ENCODE measurements at regions not wholly inside any gene's neighbourhood (a gene's known extent, or its start where the extent isn't known, plus 50 kb on each side); places are given as distances from the start of the nearest gene placed in this dataset.

DNA sequence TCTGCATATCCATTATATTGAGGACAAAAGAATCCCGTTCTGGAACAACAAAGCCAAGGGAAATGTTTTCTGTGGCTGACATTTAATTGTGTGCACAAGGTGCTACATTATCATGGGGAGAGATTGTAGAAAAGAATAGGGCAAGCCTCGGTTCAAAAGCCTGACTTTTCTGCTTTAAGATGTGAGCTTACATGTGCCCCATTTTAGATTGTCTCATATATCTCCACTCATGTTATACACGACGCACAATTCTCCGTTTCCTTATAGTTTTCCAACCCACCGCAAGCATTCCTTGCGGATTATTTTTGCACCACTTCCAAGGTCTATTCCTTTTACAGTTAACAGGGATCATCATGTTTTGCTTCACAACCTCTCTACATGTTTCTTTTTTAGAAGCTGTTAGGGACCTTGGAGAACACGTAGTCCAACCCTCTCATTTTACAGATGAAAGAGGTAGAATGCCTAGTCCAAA, 99.6 kb upstream of the MAML3 start:
- BruUV-seq (replicated peaks): no TSS peak
- H3K4me1 ChIP-seq (ENCODE audit: control insufficient read depth, insufficient read depth, low read length): no peaks in the 10 kb centered on the region
- no peaks in the 10 kb centered on the region for H3K9me3 ChIP-seq (replicated peaks; ENCODE audit: control insufficient read depth, insufficient read depth, low read length)
- peaks cover 12 to 19% of the 10 kb centered on the region in 2 experiments for H3K27me3 ChIP-seq (replicated peaks in 1 of 2; ENCODE audit: control insufficient read depth in 2 of 2, insufficient read depth in 2 of 2, low read length in 1 of 2)
- H2AFZ ChIP-seq (ENCODE audit: control insufficient read depth, low read depth, low read length): no peak overlapping the region
- in situ Hi-C loops (cut with MboI): no loop called here
- H3K4me2 ChIP-seq (ENCODE audit: control insufficient read depth, insufficient read depth): no peak overlapping the region
- H3K27ac ChIP-seq (ENCODE audit: control insufficient read depth, insufficient read depth): no peak overlapping the region
- no peak for ATAC-seq
- no peak overlapping the region for H3K4me3 ChIP-seq
- ChIA-PET POLR2A (interaction anchor here (0.7 kb wide), 1 partner anchor 9 kb away, joined by 5 read pairs; no protein-coding TSS in a partner anchor), RAD21 (ENCODE audit: unreplicated experiment) (interaction anchor here (0.5 to 3.4 kb wide), 8 partner anchors 12 to 650 kb away, joined by 3 to 14 read pairs (median 4); no protein-coding TSS in a partner anchor), CTCF (interaction anchor here (0.7 to 2.9 kb wide), 20 partner anchors 8 to 650 kb away, joined by 3 to 16 read pairs (median 4); no protein-coding TSS in a partner anchor), SMC1A (ENCODE audit: uncharacterized antibody, unreplicated experiment) (interaction anchor here (1.0 to 1.5 kb wide), 4 partner anchors 10 to 239 kb away, joined by 3 to 7 read pairs (median 4); no protein-coding TSS in a partner anchor)
- no peak overlapping the region for H3K9ac ChIP-seq (ENCODE audit: control insufficient read depth, insufficient read depth, low read length)
- TF ChIP-seq, protein P1, sequence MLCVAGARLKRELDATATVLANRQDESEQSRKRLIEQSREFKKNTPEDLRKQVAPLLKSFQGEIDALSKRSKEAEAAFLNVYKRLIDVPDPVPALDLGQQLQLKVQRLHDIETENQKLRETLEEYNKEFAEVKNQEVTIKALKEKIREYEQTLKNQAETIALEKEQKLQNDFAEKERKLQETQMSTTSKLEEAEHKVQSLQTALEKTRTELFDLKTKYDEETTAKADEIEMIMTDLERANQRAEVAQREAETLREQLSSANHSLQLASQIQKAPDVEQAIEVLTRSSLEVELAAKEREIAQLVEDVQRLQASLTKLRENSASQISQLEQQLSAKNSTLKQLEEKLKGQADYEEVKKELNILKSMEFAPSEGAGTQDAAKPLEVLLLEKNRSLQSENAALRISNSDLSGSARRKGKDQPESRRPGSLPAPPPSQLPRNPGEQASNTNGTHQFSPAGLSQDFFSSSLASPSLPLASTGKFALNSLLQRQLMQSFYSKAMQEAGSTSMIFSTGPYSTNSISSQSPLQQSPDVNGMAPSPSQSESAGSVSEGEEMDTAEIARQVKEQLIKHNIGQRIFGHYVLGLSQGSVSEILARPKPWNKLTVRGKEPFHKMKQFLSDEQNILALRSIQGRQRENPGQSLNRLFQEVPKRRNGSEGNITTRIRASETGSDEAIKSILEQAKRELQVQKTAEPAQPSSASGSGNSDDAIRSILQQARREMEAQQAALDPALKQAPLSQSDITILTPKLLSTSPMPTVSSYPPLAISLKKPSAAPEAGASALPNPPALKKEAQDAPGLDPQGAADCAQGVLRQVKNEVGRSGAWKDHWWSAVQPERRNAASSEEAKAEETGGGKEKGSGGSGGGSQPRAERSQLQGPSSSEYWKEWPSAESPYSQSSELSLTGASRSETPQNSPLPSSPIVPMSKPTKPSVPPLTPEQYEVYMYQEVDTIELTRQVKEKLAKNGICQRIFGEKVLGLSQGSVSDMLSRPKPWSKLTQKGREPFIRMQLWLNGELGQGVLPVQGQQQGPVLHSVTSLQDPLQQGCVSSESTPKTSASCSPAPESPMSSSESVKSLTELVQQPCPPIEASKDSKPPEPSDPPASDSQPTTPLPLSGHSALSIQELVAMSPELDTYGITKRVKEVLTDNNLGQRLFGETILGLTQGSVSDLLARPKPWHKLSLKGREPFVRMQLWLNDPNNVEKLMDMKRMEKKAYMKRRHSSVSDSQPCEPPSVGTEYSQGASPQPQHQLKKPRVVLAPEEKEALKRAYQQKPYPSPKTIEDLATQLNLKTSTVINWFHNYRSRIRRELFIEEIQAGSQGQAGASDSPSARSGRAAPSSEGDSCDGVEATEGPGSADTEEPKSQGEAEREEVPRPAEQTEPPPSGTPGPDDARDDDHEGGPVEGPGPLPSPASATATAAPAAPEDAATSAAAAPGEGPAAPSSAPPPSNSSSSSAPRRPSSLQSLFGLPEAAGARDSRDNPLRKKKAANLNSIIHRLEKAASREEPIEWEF (IDR thresholded peaks at IDR 0.05; ENCODE audit: insufficient replicate concordance, low read depth, low read length): no peak
- TF ChIP-seq, protein P2, sequence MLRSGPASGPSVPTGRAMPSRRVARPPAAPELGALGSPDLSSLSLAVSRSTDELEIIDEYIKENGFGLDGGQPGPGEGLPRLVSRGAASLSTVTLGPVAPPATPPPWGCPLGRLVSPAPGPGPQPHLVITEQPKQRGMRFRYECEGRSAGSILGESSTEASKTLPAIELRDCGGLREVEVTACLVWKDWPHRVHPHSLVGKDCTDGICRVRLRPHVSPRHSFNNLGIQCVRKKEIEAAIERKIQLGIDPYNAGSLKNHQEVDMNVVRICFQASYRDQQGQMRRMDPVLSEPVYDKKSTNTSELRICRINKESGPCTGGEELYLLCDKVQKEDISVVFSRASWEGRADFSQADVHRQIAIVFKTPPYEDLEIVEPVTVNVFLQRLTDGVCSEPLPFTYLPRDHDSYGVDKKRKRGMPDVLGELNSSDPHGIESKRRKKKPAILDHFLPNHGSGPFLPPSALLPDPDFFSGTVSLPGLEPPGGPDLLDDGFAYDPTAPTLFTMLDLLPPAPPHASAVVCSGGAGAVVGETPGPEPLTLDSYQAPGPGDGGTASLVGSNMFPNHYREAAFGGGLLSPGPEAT (IDR thresholded peaks at IDR 0.05; ENCODE audit: low read depth): no peak
- TF ChIP-seq, protein P3, sequence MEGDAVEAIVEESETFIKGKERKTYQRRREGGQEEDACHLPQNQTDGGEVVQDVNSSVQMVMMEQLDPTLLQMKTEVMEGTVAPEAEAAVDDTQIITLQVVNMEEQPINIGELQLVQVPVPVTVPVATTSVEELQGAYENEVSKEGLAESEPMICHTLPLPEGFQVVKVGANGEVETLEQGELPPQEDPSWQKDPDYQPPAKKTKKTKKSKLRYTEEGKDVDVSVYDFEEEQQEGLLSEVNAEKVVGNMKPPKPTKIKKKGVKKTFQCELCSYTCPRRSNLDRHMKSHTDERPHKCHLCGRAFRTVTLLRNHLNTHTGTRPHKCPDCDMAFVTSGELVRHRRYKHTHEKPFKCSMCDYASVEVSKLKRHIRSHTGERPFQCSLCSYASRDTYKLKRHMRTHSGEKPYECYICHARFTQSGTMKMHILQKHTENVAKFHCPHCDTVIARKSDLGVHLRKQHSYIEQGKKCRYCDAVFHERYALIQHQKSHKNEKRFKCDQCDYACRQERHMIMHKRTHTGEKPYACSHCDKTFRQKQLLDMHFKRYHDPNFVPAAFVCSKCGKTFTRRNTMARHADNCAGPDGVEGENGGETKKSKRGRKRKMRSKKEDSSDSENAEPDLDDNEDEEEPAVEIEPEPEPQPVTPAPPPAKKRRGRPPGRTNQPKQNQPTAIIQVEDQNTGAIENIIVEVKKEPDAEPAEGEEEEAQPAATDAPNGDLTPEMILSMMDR (IDR thresholded peaks at IDR 0.05 in 2 of 3, conservative IDR thresholded peaks at IDR 0.05 in 1 of 3; ENCODE audit: control insufficient read depth in 2 of 3, extremely low read depth in 1 of 3, insufficient read depth in 1 of 3, low read depth in 3 of 3, low read length in 3 of 3): no peak
- TF ChIP-seq MTA3 (IDR thresholded peaks at IDR 0.05; ENCODE audit: borderline replicate concordance, low read length): no peak
- TF ChIP-seq ZNF384 (IDR thresholded peaks at IDR 0.05; ENCODE audit: borderline replicate concordance, low read depth, low read length): no peak
- no peak for TF ChIP-seq DPF2 (IDR thresholded peaks at IDR 0.05)
- no peak for TF ChIP-seq TARDBP (IDR thresholded peaks at IDR 0.05; ENCODE audit: borderline replicate concordance)
- TF ChIP-seq CREM (IDR thresholded peaks at IDR 0.05; ENCODE audit: low read depth): no peak
- no peak for TF ChIP-seq PAX5 (IDR thresholded peaks at IDR 0.05; ENCODE audit: borderline replicate concordance, low read depth, low read length)
- TF ChIP-seq JUNB (IDR thresholded peaks at IDR 0.05): no peak
- TF ChIP-seq NRF1 (conservative IDR thresholded peaks at IDR 0.05; ENCODE audit: low read depth, low read length): no peak
- WGBS (ENCODE audit: insufficient coverage, insufficient replicate concordance, low lambda C conversion rate, missing lambda C conversion rate): under 1% methylated on average over 8 of the region's 8 CpGs
- intact Hi-C loops (cut with micrococcal nuclease; ENCODE audit: unreplicated experiment): loop anchor here (1.0 to 5.0 kb wide), 6 partner anchors 96 to 651 kb away; no protein-coding TSS in a partner anchor
- H3K36me3 ChIP-seq (ENCODE audit: control insufficient read depth in 2 of 2, insufficient read depth in 2 of 2, low read length in 1 of 2): no peaks in the 10 kb centered on the region
- H3K79me2 ChIP-seq (ENCODE audit: control insufficient read depth, insufficient read depth, low read length): no peaks in the 10 kb centered on the region
- no peaks in the 10 kb centered on the region for H4K20me1 ChIP-seq (ENCODE audit: control insufficient read depth, insufficient read depth)
- FAIRE-seq: no peak
- DNase-seq (ENCODE audit: low read depth, low spot score): no peak

Measured in GM12878 (cell line).